ENCODE measurements at regions not wholly inside any gene's neighbourhood (a gene's known extent, or its start where the extent isn't known, plus 50 kb on each side); places are given as distances from the start of the nearest gene placed in this dataset.

- Histone ChIP-seq H3K27ac (ENCODE audit: control insufficient read depth, insufficient read depth) (no peak overlapping the region), H4K20me1 (ENCODE audit: control insufficient read depth, insufficient read depth) (no peaks in the 10 kb centered on the region), H2AFZ (ENCODE audit: control insufficient read depth, low read depth, low read length) (no peak overlapping the region), H3K4me2 (ENCODE audit: control insufficient read depth, insufficient read depth) (no peak overlapping the region), H3K4me1 (ENCODE audit: control insufficient read depth, insufficient read depth, low read length) (no peaks in the 10 kb centered on the region), H3K36me3 (ENCODE audit: control insufficient read depth in 2 of 2, insufficient read depth in 2 of 2, low read length in 1 of 2) (no peaks in the 10 kb centered on the region), H3K9me3 (replicated peaks; ENCODE audit: control insufficient read depth, insufficient read depth, low read length) (no peaks in the 10 kb centered on the region), H3K79me2 (ENCODE audit: control insufficient read depth, insufficient read depth, low read length) (no peaks in the 10 kb centered on the region), H3K4me3 (no peak overlapping the region), H3K9ac (ENCODE audit: control insufficient read depth, insufficient read depth, low read length) (no peak overlapping the region), H3K27me3 (replicated peaks in 1 of 2; ENCODE audit: control insufficient read depth in 2 of 2, insufficient read depth in 2 of 2, low read length in 1 of 2) (no peaks in the 10 kb centered on the region)
- CTCF ChIA-PET = no interaction called here
- in situ Hi-C loops (cut with MboI) (no loop called here), intact Hi-C loops (cut with micrococcal nuclease; ENCODE audit: unreplicated experiment) (no loop called here)
- RAD21 ChIA-PET (ENCODE audit: unreplicated experiment) = no interaction called here
- no TSS peak for BruUV-seq (replicated peaks)
- POLR2A ChIA-PET = no interaction called here
- 26% methylated on average over 10 of the region's 10 CpGs for WGBS (ENCODE audit: insufficient coverage, insufficient replicate concordance, low lambda C conversion rate, missing lambda C conversion rate)
- no peak for DNase-seq (ENCODE audit: low read depth, low spot score)
- ATAC-seq = no peak
- SMC1A ChIA-PET (ENCODE audit: uncharacterized antibody, unreplicated experiment) = no interaction called here
- no peak for FAIRE-seq
- TF ChIP-seq IKZF2 (IDR thresholded peaks at IDR 0.05) = no peak
- TF ChIP-seq TAF1 (IDR thresholded peaks at IDR 0.05; ENCODE audit: borderline replicate concordance, low read depth, low read length) = no peak
- no peak for TF ChIP-seq CUX1 (IDR thresholded peaks at IDR 0.05; ENCODE audit: insufficient replicate concordance, low read depth, low read length)
- TF ChIP-seq FOS (IDR thresholded peaks at IDR 0.05; ENCODE audit: borderline replicate concordance, extremely low read depth, insufficient read length) = no peak
- no peak for TF ChIP-seq RFX5 (IDR thresholded peaks at IDR 0.05; ENCODE audit: low read depth, low read length)
- TF ChIP-seq ZNF687 (IDR thresholded peaks at IDR 0.05) = no peak
- no peak for TF ChIP-seq CTCF (IDR thresholded peaks at IDR 0.05 in 2 of 3, conservative IDR thresholded peaks at IDR 0.05 in 1 of 3; ENCODE audit: control insufficient read depth in 2 of 3, extremely low read depth in 1 of 3, insufficient read depth in 1 of 3, low read depth in 3 of 3, low read length in 3 of 3)
- no peak for TF ChIP-seq EGR1 (IDR thresholded peaks at IDR 0.05; ENCODE audit: borderline replicate concordance in 1 of 2, low read depth in 2 of 2, low read length in 2 of 2)
- TF ChIP-seq NRF1 (conservative IDR thresholded peaks at IDR 0.05; ENCODE audit: low read depth, low read length) = no peak
- TF ChIP-seq RELB (IDR thresholded peaks at IDR 0.05; ENCODE audit: low read depth) = no peak
These were observed 253.0 kb upstream of the ADAMTS9 start for GRCh38 chr3:64940596-64941348.

Measured in GM12878 (cell line).